Skin epidermis (tissue), 12 donors: ENCODE measurements at regions not wholly inside any gene's neighbourhood (a gene's known extent, or its start where the extent isn't known, plus 50 kb on each side); places are given as distances from the start of the nearest gene placed in this dataset.

Source experiments
- H3K27ac ChIP-seq, 21 experiments: fragments of 200-600 bp; sonication (generic) in 11 of 21; one replicate each; pipeline ENCODE4 v1.5.0; 2020; ENCODE audit warnings: mild to moderate bottlenecking in 3 of 21, inconsistent platforms in 2 of 21, moderate library complexity in 2 of 21
- H3K4me3 ChIP-seq, 7 experiments: fragments of 200-600 bp; sonication (generic) in 2 of 7; one replicate each; pipeline ENCODE4 v1.5.0; 2020; ENCODE audit warnings: inconsistent platforms in 2 of 7, mild to moderate bottlenecking in 2 of 7, moderate library complexity in 1 of 7

- Histone ChIP-seq H3K27ac (no peak overlapping the region), H3K4me3 (no peak overlapping the region)
Measured at GRCh38 chr2:188824125-188824524, 150.0 kb upstream of the COL3A1 start.

- Histone ChIP-seq H3K27ac (no peak overlapping the region), H3K4me3 (no peak overlapping the region)
Measured at GRCh38 chr2:188833331-188833730, 140.8 kb upstream of the COL3A1 start.

DNA sequence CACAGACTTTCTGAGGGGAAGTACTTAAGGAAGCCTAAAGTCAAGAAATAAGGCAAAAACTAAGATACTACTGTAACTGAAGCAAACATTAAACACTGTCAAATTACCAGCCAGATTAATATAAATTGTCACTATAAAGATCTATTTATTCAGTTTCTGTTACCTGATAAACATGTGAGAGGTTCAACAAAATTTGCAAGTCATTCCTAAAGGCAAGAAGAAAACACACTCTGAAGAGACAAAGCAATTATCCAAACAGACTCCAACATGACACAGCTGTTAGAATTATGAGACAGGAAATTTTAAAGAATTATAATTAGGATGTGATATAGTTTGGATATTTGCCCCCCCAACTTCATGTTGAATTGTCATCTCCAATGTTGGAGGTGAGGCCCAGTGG lies 140.4 kb upstream of the COL3A1 start:
- Histone ChIP-seq H3K4me3 (no peak overlapping the region), H3K27ac (no peak overlapping the region)

DNA sequence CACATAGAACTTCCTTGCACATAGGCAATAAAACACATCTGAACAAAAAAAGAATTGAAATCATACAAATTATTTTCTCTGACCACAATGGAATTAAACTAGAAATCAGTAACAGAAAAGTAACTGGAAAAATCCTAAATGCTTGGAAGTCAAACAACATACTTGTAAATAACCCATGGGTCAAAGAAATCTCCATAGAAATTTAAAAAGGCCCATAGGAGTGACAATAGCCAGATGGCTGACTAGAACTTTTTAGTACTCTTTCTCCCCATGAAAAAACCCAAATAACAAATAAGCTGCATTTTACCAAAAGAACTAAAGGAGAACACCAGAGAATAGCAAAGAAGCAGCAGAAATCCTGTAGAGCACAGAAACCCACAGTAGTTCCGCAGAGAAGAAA lies 139.2 kb upstream of the COL3A1 start:
- H3K27ac ChIP-seq, result peak overlapping the region in 1 of 21 experiments; percentile 45
- no peak overlapping the region for H3K4me3 ChIP-seq

DNA sequence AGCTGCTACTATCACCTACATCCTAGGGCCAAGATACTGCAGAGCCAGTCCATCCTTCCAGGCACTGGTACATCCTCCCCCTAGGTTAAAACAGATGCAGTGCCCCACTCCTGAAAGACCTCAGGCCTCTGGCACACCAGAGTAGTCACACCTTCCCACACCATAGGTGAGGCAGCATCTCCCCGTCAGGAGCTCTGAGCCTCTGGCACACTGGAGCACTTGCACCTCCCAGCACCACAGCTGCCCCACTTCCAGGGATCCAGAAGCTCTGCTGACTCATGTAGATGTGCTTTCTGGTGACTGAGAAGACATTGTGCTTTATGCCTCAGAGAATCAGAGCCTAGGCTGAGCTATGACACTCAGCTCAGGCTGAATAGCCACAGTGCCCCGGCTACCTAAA lies 138.4 kb upstream of the COL3A1 start:
- no peak overlapping the region for H3K4me3 ChIP-seq
- peak overlapping the region in 1 of 21 experiments; percentile 45 for H3K27ac ChIP-seq

- Histone ChIP-seq H3K4me3 (no peak overlapping the region), H3K27ac (no peak overlapping the region)
Measured at GRCh38 chr2:188845692-188846091, 128.5 kb upstream of the COL3A1 start.

DNA sequence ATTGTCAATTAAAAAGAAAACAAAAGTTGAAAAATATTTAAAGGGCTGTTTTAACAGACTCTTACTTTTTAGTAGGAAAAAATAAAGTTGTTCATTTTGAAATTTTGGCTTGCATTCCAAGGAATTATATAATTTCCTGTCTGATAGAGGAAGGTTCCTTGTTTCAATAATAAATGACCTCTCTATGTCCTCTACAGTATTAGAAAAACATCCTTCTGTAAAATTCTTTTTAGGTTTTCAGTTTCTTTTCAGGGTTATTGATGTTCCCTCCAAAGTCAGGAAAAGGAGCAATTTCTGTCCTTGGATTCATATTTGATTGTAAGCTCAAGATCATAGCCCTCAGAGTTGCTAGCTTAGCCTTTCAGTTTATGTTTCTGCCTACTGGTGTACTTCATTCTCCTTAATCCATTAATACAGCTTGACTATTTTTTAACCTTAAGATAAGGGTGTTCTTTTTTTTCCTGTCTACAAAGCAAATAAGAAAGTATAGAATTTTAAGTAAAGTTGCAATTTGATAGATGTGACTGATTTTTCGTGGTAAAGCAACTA lies 125.2 kb upstream of the COL3A1 start:
- H3K4me3 ChIP-seq, result no peak overlapping the region
- peak overlapping the region in 4 of 21 experiments; percentile 30 to 43 (median 37) for H3K27ac ChIP-seq

GRCh38 chr2:188850786-188851185 lies 123.4 kb upstream of the COL3A1 start:
- H3K4me3 ChIP-seq, result no peak overlapping the region
- H3K27ac ChIP-seq, result peak overlapping the region in 1 of 21 experiments; percentile 66

GRCh38 chr2:188851311-188851710 lies 122.9 kb upstream of the COL3A1 start:
- Histone ChIP-seq H3K4me3 (no peak overlapping the region), H3K27ac (no peak overlapping the region)

DNA sequence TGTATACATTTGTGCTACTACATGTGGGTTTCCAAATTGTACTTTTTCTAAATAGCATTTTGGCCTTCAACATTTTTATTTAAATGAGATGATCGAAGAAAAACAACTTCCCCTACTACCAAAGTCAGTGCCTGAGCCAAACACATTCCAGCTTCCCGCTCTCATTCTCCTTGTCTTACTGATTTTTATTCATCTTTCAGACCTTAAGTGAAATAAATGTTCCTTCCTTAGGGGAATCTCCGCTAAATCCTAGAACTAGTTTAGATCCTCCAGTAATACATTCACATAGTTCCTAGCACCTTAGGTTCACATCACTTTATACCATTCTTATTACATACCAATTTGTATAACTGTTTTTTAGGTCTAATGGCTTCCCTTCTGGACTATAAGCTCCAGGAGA lies 122.3 kb upstream of the COL3A1 start:
- Histone ChIP-seq H3K27ac (no peak overlapping the region), H3K4me3 (no peak overlapping the region)

- peak overlapping the region in 8 of 21 experiments; percentile 17 to 75 (median 51) for H3K27ac ChIP-seq
- no peak overlapping the region for H3K4me3 ChIP-seq
Measured at GRCh38 chr2:188852772-188853171, 121.4 kb upstream of the COL3A1 start.

DNA sequence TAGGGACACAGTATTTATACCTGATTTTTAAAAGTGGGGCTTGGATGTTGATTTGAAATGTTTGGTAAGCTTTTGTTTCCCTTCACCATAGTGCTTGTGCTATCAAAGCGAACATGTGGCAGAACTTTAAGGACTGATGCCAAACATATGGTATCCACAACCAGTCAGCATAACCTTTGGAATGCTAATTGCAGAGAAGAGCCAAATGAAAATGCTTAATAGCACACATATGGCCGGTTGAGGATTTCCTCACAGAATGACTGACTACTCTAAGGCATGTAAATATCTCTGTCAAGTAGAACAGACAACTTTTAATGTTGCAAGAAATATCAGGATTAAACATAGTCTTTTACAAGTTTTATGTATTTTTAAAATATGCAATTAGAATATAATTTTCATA lies 120.9 kb upstream of the COL3A1 start:
- Histone ChIP-seq H3K27ac (peak overlapping the region in 4 of 21 experiments; percentile 50 to 75 (median 56)), H3K4me3 (no peak overlapping the region)

- no peak overlapping the region for H3K4me3 ChIP-seq
- no peak overlapping the region for H3K27ac ChIP-seq
Measured at GRCh38 chr2:188865681-188866080, 108.5 kb upstream of the COL3A1 start.

DNA sequence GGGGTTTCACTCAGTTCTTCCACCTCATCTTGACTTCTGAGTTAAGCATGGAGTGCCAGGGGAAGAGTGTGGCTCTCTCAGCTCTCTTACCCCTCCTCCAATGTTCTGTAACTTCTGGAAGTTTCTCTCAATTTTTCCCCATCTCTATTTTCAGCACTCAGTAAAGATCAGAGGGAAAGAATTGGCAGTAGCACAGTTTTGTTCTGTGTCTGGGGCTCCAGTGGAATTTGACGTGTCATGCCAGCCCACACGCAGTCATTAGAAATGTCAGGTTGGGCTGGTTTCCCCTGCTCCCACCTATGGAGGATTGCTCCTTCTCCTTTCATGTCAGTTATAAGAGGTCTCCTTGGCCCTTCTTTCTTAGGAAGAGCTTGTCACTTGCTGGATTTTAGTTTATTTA lies 104.6 kb upstream of the COL3A1 start:
- Histone ChIP-seq H3K4me3 (no peak overlapping the region), H3K27ac (peak overlapping the region in 7 of 21 experiments; percentile 0 to 69 (median 42))

DNA sequence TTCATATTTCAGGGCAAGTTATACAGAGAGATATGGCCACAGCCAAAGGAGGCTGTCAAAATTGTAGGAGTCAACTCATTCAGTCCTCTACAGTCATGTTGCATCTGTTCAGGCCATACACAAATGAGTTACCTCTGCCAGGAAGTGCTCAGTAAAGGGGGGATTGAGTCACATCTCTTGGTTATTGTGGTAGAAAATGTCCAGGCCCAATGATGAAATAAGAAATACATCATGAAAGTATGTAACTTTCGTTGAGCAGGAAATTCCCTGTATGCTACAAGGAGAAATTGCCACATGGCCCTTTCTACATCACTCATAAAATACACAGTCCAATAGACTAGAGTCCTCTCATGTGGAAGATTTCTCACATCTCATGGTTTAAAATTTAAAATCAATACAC lies 103.9 kb upstream of the COL3A1 start:
- H3K27ac ChIP-seq, result peak overlapping the region in 5 of 21 experiments; percentile 5 to 69 (median 47)

GRCh38 chr2:188875104-188875503 lies 99.1 kb upstream of the COL3A1 start:
- peak overlapping the region in 4 of 21 experiments; percentile 5 to 61 (median 38) for H3K27ac ChIP-seq

More for the DNA sequence above, 103.9 kb upstream of the COL3A1 start:
- no peak overlapping the region for H3K4me3 ChIP-seq

DNA sequence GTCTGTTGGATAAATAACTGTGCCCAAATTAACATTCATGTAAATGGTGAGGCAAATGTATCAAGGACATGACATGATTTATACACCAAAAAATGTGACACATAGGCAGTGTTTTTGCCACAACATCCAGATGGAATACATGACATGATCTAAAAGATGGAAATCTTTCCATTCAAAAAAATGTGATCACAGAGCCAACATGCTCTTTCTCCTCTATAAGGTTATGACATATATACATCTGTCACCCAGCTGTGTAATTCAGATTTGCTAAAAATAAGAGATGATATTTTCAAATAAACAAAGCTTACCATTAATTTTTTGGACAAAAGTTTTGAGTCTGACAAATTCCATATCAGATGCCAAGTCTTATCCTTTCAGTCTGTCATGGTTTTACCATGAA lies 95.5 kb upstream of the COL3A1 start:
- Histone ChIP-seq H3K27ac (no peak overlapping the region), H3K4me3 (no peak overlapping the region)

More at GRCh38 chr2:188875104-188875503, 99.1 kb upstream of the COL3A1 start:
- no peak overlapping the region for H3K4me3 ChIP-seq

DNA sequence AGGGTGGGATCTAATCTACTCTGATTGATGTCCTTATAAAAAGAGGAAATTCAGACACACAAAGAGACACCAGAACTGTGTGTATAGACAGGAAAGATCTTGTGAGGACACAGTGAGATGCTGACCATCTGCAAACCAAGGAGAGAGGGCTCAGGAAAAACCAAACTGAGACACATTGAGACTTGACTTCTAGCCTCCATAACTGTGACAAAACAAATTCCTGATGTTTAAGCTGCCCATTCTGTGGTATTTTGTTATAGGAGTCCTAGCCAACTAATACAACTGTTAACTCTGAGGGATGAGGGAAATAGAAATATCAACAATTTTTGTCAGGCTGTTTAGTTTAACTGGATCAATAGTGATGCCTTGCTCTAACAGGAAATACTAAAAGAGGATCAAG lies 93.4 kb upstream of the COL3A1 start:
- Histone ChIP-seq H3K27ac (no peak overlapping the region), H3K4me3 (no peak overlapping the region)

GRCh38 chr2:188881434-188881833 lies 92.7 kb upstream of the COL3A1 start:
- no peak overlapping the region for H3K4me3 ChIP-seq
- H3K27ac ChIP-seq, result no peak overlapping the region

GRCh38 chr2:188884046-188884445 lies 90.1 kb upstream of the COL3A1 start:
- Histone ChIP-seq H3K4me3 (no peak overlapping the region), H3K27ac (peak overlapping the region in 4 of 21 experiments; percentile 29 to 53 (median 40))

- Histone ChIP-seq H3K4me3 (no peak overlapping the region), H3K27ac (peak overlapping the region in 3 of 21 experiments; percentile 33 to 53 (median 46))
Measured at GRCh38 chr2:188884517-188884916, 89.7 kb upstream of the COL3A1 start.

DNA sequence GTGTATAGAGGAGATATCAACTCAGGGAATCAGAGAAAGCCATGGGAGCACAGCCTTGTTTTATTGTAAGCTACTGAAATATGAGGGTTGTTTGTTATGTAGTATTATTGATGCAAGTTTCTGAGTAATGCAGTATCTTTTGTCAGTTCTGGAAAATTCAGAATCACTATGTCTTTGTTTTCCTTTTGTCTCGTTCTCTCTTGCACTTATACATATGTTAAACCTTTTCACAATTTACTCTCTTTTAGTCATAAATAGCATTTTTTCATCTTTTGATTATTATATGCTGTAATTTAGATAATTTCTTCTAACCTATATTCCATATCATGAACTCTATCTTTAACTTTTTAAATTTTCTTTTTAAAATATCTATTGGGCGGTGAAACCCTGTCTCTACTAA lies 85.0 kb upstream of the COL3A1 start:
- Histone ChIP-seq H3K4me3 (no peak overlapping the region), H3K27ac (no peak overlapping the region)
